ENCODE measurements at regions not wholly inside any gene's neighbourhood (a gene's known extent, or its start where the extent isn't known, plus 50 kb on each side); places are given as distances from the start of the nearest gene placed in this dataset.
"Not testable (repeated sequence)": the region's sequence is repeated elsewhere in the genome, so short reads cannot be mapped to it uniquely, and the experiment has no call there.

- TF ChIP-seq, protein P1, sequence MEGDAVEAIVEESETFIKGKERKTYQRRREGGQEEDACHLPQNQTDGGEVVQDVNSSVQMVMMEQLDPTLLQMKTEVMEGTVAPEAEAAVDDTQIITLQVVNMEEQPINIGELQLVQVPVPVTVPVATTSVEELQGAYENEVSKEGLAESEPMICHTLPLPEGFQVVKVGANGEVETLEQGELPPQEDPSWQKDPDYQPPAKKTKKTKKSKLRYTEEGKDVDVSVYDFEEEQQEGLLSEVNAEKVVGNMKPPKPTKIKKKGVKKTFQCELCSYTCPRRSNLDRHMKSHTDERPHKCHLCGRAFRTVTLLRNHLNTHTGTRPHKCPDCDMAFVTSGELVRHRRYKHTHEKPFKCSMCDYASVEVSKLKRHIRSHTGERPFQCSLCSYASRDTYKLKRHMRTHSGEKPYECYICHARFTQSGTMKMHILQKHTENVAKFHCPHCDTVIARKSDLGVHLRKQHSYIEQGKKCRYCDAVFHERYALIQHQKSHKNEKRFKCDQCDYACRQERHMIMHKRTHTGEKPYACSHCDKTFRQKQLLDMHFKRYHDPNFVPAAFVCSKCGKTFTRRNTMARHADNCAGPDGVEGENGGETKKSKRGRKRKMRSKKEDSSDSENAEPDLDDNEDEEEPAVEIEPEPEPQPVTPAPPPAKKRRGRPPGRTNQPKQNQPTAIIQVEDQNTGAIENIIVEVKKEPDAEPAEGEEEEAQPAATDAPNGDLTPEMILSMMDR (IDR thresholded peaks at IDR 0.05; ENCODE audit: low read depth, low read length, missing control alignments): no peak
- DNase-seq (ENCODE audit: low read depth): no peak
- in situ Hi-C loops (cut with HindIII; ENCODE audit: low sequenced_read_pairs): no loop called here
- H3K4me3 ChIP-seq (ENCODE audit: low read depth, low read length): no peak overlapping the region
Measured at GRCh38 chr14:99034711-99035171, 237.3 kb downstream of the BCL11B start.

- TF ChIP-seq, protein P1 (IDR thresholded peaks at IDR 0.05; ENCODE audit: low read depth, low read length, missing control alignments): no peak
- no peak overlapping the region for H3K4me3 ChIP-seq (ENCODE audit: low read depth, low read length)
- DNase-seq (ENCODE audit: low read depth): peak; percentile 39
- in situ Hi-C loops (cut with HindIII; ENCODE audit: low sequenced_read_pairs): no loop called here
Measured at GRCh38 chr14:99035268-99035667, 236.7 kb downstream of the BCL11B start.

DNA sequence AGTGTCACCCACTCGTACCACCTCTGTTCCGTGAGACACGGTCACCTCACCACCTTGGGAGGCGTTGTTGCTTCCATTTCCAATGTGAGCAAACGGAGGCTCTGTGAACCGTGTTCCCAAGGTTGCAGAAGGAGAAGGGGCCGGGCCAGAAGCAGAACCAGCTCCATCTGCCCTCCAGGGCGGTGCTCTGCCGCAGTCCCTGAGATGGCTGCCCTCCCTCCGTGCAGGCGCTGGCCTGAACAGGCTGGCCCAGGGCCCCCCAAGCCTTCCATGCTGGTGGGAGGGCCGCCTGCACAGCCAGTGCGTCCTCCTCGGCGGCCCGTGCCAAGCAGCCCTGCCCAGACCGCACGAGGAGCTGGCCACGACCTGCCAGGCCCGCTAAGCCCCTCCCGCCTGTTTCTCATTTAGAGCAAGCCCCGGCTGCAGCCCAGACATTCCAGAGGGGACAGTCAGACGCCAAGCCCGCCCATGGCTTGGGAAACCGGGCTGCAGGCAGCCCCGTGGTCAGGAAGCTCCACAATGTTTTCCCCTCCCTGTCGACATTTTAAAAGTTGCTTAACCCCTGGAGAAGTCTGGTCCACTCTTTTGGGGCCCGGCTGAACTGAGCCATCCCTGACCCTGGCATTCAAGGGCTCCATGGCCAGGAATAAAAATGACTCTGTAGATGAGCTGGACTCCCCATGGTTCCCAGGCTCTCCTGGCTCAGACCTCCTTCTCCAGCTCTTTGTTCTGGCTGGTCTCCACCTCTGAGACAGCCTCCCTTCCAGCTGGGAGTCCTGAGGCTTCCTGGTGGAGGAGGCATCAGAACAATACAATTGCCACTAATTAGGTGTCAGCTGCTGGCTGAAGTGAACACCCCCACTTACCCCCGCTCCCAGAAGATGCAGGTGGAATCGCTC is 236.0 kb downstream of the BCL11B start:
- no peak overlapping the region for H3K4me3 ChIP-seq (ENCODE audit: low read depth, low read length)
- TF ChIP-seq, protein P1 (IDR thresholded peaks at IDR 0.05; ENCODE audit: low read depth, low read length, missing control alignments): no peak
- in situ Hi-C loops (cut with HindIII; ENCODE audit: low sequenced_read_pairs): no loop called here
- peak; percentile 88 for DNase-seq (ENCODE audit: low read depth)

- in situ Hi-C loops (cut with HindIII; ENCODE audit: low sequenced_read_pairs): no loop called here
- H3K4me3 ChIP-seq (ENCODE audit: low read depth, low read length): no peak overlapping the region
- DNase-seq (ENCODE audit: low read depth): no peak
- TF ChIP-seq, protein P1 (IDR thresholded peaks at IDR 0.05; ENCODE audit: low read depth, low read length, missing control alignments): no peak
Measured at GRCh38 chr14:99036611-99037293, 235.2 kb downstream of the BCL11B start.

DNA sequence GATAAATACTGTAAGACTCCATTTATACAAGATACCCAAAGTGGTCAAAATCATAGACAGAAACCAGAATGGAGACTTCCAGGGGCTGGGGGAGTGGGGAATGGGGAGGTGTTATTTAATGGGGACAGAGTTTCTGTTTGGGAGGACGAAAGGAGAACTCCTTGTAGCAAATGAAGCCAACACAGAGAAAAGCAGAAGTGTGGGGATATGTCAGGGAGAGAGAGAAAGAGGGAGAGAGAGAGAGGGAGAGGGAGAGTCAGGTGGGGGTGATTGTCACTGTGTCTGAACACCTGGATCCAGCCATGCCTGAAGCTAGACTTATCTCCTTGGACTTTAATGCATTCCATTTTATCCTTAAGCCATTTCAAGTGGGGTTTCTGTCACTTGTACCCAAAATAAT is 234.7 kb downstream of the BCL11B start:
- in situ Hi-C loops (cut with HindIII; ENCODE audit: low sequenced_read_pairs); DNase-seq (ENCODE audit: low read depth); H3K4me3 ChIP-seq (ENCODE audit: low read depth, low read length): not testable (repeated sequence)

DNA sequence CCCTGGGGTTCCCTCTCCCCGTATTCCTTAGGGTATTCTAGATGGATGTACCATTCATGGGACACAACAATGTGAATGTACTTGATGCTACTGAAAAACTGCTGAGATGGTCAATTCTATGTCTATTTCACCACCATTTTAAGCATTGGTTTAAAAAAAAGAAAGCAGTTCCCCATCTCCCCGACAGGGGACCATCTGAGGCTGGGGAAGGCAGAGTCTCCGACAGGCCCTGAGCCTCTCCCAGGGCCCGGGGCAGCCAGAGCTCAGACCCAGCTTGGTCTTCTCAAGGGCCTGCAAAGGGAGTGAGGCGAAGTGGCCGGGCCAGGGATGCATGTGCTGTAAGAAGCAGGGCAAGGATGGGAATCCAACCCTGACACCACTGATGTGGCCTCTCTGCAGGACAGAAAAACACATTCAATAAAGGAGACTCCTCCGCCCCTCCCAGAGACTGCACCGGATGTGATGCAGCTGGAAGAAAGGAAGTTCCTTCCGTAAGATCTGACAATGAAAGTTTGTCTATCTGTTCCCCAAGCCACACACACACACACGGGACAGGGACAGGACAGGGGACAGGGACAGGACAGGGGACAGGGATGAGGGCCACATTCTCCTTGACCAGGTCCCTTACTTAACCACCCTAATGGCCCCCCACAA is 234.1 kb downstream of the BCL11B start:
- in situ Hi-C loops (cut with HindIII; ENCODE audit: low sequenced_read_pairs): no loop called here
- no peak for DNase-seq (ENCODE audit: low read depth)
- no peak overlapping the region for H3K4me3 ChIP-seq (ENCODE audit: low read depth, low read length)
- TF ChIP-seq, protein P1 (IDR thresholded peaks at IDR 0.05; ENCODE audit: low read depth, low read length, missing control alignments): peak; percentile 22
